SU-DHL-6 (cell line): ENCODE measurements at regions not wholly inside any gene's neighbourhood (a gene's known extent, or its start where the extent isn't known, plus 50 kb on each side); places are given as distances from the start of the nearest gene placed in this dataset.

Experiments
- H2AFZ ChIP-seq: fragments of 200-600 bp; sonication (generic); 2 replicates; pipeline ENCODE4 v1.6.1; 2014; ENCODE audit warnings: low read depth, mild to moderate bottlenecking, moderate library complexity, mixed read lengths, antibody characterized with exemption, low read length; ENCODE audit not compliant: severe bottlenecking
- H3F3A ChIP-seq: fragments of 200-600 bp; shearing (Covaris generic); 2 replicates; pipeline ENCODE4 v1.6.0; 2016; ENCODE audit warnings: antibody characterized with exemption, mild to moderate bottlenecking; ENCODE audit not compliant: insufficient read depth
- H3K27ac ChIP-seq: fragments of 200-600 bp; sonication (generic); 2 replicates; pipeline ENCODE4 v1.5.1; 2016; ENCODE audit warnings: low read depth, mild to moderate bottlenecking, low read length, moderate library complexity, mixed read lengths
- H3K27me3 ChIP-seq: fragments of 200-600 bp; sonication (generic), shearing (Covaris generic); 2 replicates; pipeline ENCODE4 v1.6.0; 2014; ENCODE audit warnings: mild to moderate bottlenecking, low read length
- H3K36me3 ChIP-seq: fragments of 200-600 bp; sonication (generic); 2 replicates; pipeline ENCODE4 v1.6.1; 2014; ENCODE audit warnings: mild to moderate bottlenecking, low read length, mixed read lengths
- H3K4me2 ChIP-seq: fragments of 300-600, 200-600 bp; shearing (Covaris generic), sonication (generic); 2 replicates; pipeline ENCODE4 v1.6.0; 2014; ENCODE audit warnings: low read length, low read depth, mild to moderate bottlenecking; ENCODE audit not compliant: poor library complexity, severe bottlenecking
- H3K4me3 ChIP-seq: fragments of 200-600 bp; sonication (generic); 2 replicates; pipeline ENCODE4 v1.5.1; 2014; ENCODE audit warnings: antibody characterized with exemption, low read length, mild to moderate bottlenecking, mixed read lengths; ENCODE audit not compliant: insufficient read depth, poor library complexity, severe bottlenecking
- H3K79me2 ChIP-seq: fragments of 200-600 bp; sonication (generic); 2 replicates; pipeline ENCODE4 v1.6.1; 2014; ENCODE audit warnings: mild to moderate bottlenecking, low read length, moderate library complexity; ENCODE audit not compliant: insufficient read depth
- H3K9ac ChIP-seq: fragments of 200-600 bp; sonication (generic); 2 replicates; pipeline ENCODE4 v1.7.0; 2014; ENCODE audit warnings: mild to moderate bottlenecking, low read length
- H3K9me2 ChIP-seq: fragments of 200-600 bp; sonication (generic); replicated peaks from 2 replicates; pipeline ENCODE4 v1.6.1; 2014; ENCODE audit warnings: low read length; ENCODE audit not compliant: insufficient read depth
- H3K9me3 ChIP-seq: fragments of 200-600 bp; sonication (generic); 2 replicates; pipeline ENCODE4 v1.6.1; 2014; ENCODE audit warnings: low read length, mixed read lengths; ENCODE audit not compliant: insufficient read depth
- H4K20me1 ChIP-seq: fragments of 200-600 bp; sonication (generic); 2 replicates; pipeline ENCODE4 v1.6.1; 2014; ENCODE audit warnings: low read depth, mild to moderate bottlenecking, antibody characterized with exemption, low read length, moderate library complexity, mixed read lengths
- CTCF ChIP-seq: fragments of 200-600 bp; sonication (generic); IDR thresholded peaks from one replicate; pipeline ENCODE4 v1.5.1; 2017; ENCODE audit warnings: antibody characterized with exemption, mild to moderate bottlenecking, low read length, moderate library complexity; ENCODE audit not compliant: insufficient read depth, poor library complexity, severe bottlenecking
- EZH2phosphoT487 ChIP-seq: fragments of 200-600 bp; sonication (generic), shearing (Covaris generic); conservative IDR thresholded peaks from 2 replicates; pipeline ENCODE4 v1.6.1; 2018; ENCODE audit warnings: mild to moderate bottlenecking, antibody characterized with exemption, low read length, moderate library complexity, mixed read lengths

- Histone ChIP-seq H3K9me2 (no peaks in the 10 kb centered on the region), H3K79me2 (no peaks in the 10 kb centered on the region), H3K36me3 (no peaks in the 10 kb centered on the region), H3K4me3 (no peak overlapping the region), H3K4me2 (no peak overlapping the region), H3K9me3 (no peaks in the 10 kb centered on the region), H3F3A (no peaks in the 10 kb centered on the region), H2AFZ (no peak overlapping the region), H3K27ac (no peak overlapping the region), H3K27me3 (no peaks in the 10 kb centered on the region), H3K9ac (no peak overlapping the region), H4K20me1 (no peaks in the 10 kb centered on the region)
- TF ChIP-seq CTCF: no peak
- no peak for TF ChIP-seq EZH2phosphoT487
Measured at GRCh38 chr5:118558871-118559270, 429.5 kb downstream of the DTWD2 start.

DNA sequence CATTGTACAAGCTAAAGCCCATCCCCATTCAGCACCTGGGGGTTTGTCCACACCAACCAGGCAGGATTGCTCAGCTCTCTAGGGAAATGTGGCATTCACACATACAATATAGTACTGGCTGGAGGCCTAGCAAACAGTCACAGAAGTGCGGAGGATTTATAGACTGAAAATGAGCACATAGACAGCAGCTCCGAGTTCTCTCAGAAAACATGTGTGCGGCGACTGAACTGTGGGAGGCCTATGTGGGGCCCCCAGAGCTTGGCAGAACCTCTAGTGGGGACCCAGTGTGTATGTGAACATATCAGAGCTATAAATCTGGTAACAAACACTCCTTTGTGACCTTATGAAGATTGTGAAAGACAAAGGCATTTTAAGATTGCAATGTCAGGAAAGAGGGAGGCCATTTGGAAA is 431.1 kb downstream of the DTWD2 start:
- Histone ChIP-seq H3K9me3 (no peaks in the 10 kb centered on the region), H3K27me3 (no peaks in the 10 kb centered on the region), H3K9ac (no peak overlapping the region), H3K4me3 (no peak overlapping the region), H3K4me2 (no peak overlapping the region), H2AFZ (no peak overlapping the region), H3K9me2 (no peaks in the 10 kb centered on the region), H3K36me3 (no peaks in the 10 kb centered on the region), H3F3A (no peaks in the 10 kb centered on the region), H3K27ac (no peak overlapping the region), H4K20me1 (no peaks in the 10 kb centered on the region), H3K79me2 (no peaks in the 10 kb centered on the region)
- no peak for TF ChIP-seq EZH2phosphoT487
- TF ChIP-seq CTCF: no peak

DNA sequence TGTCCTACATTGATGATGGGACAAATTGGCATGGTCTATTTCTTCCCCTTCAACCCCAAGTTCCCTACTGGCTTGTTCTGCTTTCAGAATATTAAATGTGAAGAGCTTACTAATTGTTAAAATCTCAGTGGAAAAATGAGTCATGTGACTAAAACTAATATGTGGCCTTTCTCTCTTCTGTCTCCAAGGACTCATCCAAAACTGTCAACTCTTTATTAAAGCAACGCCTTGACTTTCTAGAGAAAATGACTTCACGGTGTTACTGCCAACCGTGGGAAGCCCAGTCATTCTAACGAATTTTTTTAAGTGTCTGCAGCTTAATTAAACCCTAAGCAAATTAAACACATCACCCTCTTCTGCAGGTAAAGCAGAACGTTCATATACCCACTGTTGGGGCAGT is 431.6 kb downstream of the DTWD2 start:
- Histone ChIP-seq H3K27ac (no peak overlapping the region), H4K20me1 (no peaks in the 10 kb centered on the region), H3F3A (no peaks in the 10 kb centered on the region), H2AFZ (no peak overlapping the region), H3K9me2 (no peaks in the 10 kb centered on the region), H3K4me3 (no peak overlapping the region), H3K36me3 (no peaks in the 10 kb centered on the region), H3K9ac (no peak overlapping the region), H3K27me3 (no peaks in the 10 kb centered on the region), H3K4me2 (no peak overlapping the region), H3K79me2 (no peaks in the 10 kb centered on the region), H3K9me3 (no peaks in the 10 kb centered on the region)
- TF ChIP-seq EZH2phosphoT487 (no peak), CTCF (no peak)

DNA sequence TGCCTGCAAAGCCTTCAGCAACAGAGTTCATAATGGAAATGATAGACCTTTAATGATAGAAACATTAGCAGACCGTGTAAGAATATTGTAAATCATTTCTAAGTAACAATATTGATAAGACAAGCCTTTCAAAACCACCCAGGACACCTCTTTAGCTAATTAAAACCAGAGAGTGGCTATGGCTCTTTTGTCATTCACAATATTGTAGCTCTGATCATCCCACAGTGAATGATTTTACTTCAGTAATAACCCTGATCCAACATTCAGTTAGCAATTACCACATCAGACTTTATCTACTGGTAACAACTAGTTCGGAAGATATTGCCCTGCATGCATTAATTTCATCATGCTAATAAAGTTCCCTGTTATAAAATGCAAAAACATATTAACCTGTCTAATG is 432.6 kb downstream of the DTWD2 start:
- TF ChIP-seq CTCF (no peak), EZH2phosphoT487 (no peak)
- Histone ChIP-seq H3K9me3 (no peaks in the 10 kb centered on the region), H4K20me1 (no peaks in the 10 kb centered on the region)

More for the DNA sequence above, 432.6 kb downstream of the DTWD2 start:
- no peak overlapping the region for H3K4me3 ChIP-seq
- H3K79me2 ChIP-seq: no peaks in the 10 kb centered on the region
- no peak overlapping the region for H2AFZ ChIP-seq
- no peaks in the 10 kb centered on the region for H3F3A ChIP-seq
- H3K9ac ChIP-seq: no peak overlapping the region
- H3K27ac ChIP-seq: no peak overlapping the region
- H3K27me3 ChIP-seq: no peaks in the 10 kb centered on the region
- H3K9me2 ChIP-seq: no peaks in the 10 kb centered on the region
- H3K36me3 ChIP-seq: no peaks in the 10 kb centered on the region
- no peak overlapping the region for H3K4me2 ChIP-seq
